ENCODE measurements at regions not wholly inside any gene's neighbourhood (a gene's known extent, or its start where the extent isn't known, plus 50 kb on each side); places are given as distances from the start of the nearest gene placed in this dataset.

- no peak for TF ChIP-seq CTCF (IDR thresholded peaks at IDR 0.05; ENCODE audit: insufficient read depth, missing control alignments)
- no peak for DNase-seq (ENCODE audit: insufficient read length, low spot score)
- no peak for FAIRE-seq
Observed at GRCh38 chr6:25177500-25178028, 101.6 kb upstream of the CARMIL1 start.

- DNase-seq (ENCODE audit: insufficient read length, low spot score) = no peak
- FAIRE-seq = no peak
- no peak for TF ChIP-seq CTCF (IDR thresholded peaks at IDR 0.05; ENCODE audit: insufficient read depth, missing control alignments)
Observed at GRCh38 chr6:25178336-25179035, 100.7 kb upstream of the CARMIL1 start.

GRCh38 chr6:25179051-25179778, 100.0 kb upstream of the CARMIL1 start:
- DNase-seq (ENCODE audit: insufficient read length, low spot score) (no peak), FAIRE-seq (no peak)
- no peak for TF ChIP-seq CTCF (IDR thresholded peaks at IDR 0.05; ENCODE audit: insufficient read depth, missing control alignments)

- FAIRE-seq (no peak), DNase-seq (ENCODE audit: insufficient read length, low spot score) (no peak)
- TF ChIP-seq CTCF (IDR thresholded peaks at IDR 0.05; ENCODE audit: insufficient read depth, missing control alignments) = no peak
Observed at GRCh38 chr6:25180630-25181349, 98.4 kb upstream of the CARMIL1 start.

- TF ChIP-seq CTCF (IDR thresholded peaks at IDR 0.05; ENCODE audit: insufficient read depth, missing control alignments) = no peak
- FAIRE-seq (no peak), DNase-seq (ENCODE audit: insufficient read length, low spot score) (no peak)
Observed at GRCh38 chr6:25181350-25181724, 97.8 kb upstream of the CARMIL1 start.

- FAIRE-seq (no peak), DNase-seq (ENCODE audit: insufficient read length, low spot score) (no peak)
- no peak for TF ChIP-seq CTCF (IDR thresholded peaks at IDR 0.05; ENCODE audit: insufficient read depth, missing control alignments)
Observed at GRCh38 chr6:25181923-25182322, 97.3 kb upstream of the CARMIL1 start.
